ENCODE measurements at regions not wholly inside any gene's neighbourhood (a gene's known extent, or its start where the extent isn't known, plus 50 kb on each side); places are given as distances from the start of the nearest gene placed in this dataset.

- TF ChIP-seq CTCF (IDR thresholded peaks at IDR 0.05; ENCODE audit: insufficient read depth, low read length, poor library complexity, severe bottlenecking) (no peak), EZH2phosphoT487 (conservative IDR thresholded peaks at IDR 0.05; ENCODE audit: low read length) (no peak)
Observed at GRCh38 chr3:188943591-188943990, 228.2 kb upstream of the TPRG1 start.
